Glomerular endothelial cell (primary cell): ENCODE measurements at regions not wholly inside any gene's neighbourhood (a gene's known extent, or its start where the extent isn't known, plus 50 kb on each side); places are given as distances from the start of the nearest gene placed in this dataset.
A peak's percentile ranks its signal among the peaks of the same experiment; 100 is the strongest.
"Not testable (repeated sequence)": the region's sequence is repeated elsewhere in the genome, so short reads cannot be mapped to it uniquely, and the experiment has no call there.

Source experiments
- DNase-seq: peaks from one replicate; pipeline ENCODE4 v3.0.0-alpha.2; 2011; ENCODE audit warnings: low read depth, low spot score; ENCODE audit errors: extremely low read depth

GRCh38 chr12:73632661-73633060 is 905.0 kb upstream of the ATXN7L3B start:
- DNase-seq, result no peak

- not testable (repeated sequence) for DNase-seq
These were observed 898.2 kb upstream of the ATXN7L3B start for GRCh38 chr12:73639397-73639796.

DNA sequence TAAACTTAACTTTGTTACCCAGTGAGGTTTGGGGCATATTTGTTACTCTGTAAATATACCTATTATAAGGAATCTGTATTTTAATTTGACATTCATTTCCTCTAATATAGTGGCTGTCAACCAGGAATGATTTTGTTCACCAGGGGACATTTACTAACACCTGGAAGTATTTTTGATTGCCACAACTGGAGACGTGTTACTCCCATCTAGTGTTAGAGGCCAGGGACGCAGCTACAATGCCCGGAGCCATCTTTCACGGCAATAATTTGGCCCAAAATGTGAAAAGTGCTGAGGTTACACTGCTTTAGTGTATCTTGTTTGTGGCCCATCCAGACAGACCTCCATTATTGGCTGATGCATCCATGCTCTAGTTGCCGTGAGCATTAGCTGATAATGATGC is 881.3 kb upstream of the ATXN7L3B start:
- no peak for DNase-seq

DNA sequence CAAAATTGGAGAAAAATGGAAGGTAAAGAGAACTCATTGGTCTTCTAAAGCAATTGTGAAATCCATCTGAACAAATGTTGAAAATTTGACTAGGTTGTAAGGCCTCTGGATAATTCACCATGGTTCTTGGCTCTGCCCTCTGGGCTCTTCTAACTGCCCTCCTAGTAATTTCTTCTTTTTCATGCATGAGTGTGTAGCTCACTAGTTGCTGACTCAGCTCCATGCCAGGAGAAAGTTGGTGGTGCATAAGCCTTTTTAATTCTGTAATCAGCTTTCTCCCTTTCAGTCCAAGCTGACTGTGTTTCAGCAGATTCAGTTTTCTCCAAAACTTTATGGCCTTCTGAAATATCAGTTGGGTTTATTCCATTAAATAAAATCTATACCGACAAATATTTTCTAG is 877.8 kb upstream of the ATXN7L3B start:
- DNase-seq, result no peak

- DNase-seq, result no peak
These were observed 872.4 kb upstream of the ATXN7L3B start for GRCh38 chr12:73665193-73665592.

GRCh38 chr12:73671550-73671949 is 866.1 kb upstream of the ATXN7L3B start:
- DNase-seq, result not testable (repeated sequence)

DNA sequence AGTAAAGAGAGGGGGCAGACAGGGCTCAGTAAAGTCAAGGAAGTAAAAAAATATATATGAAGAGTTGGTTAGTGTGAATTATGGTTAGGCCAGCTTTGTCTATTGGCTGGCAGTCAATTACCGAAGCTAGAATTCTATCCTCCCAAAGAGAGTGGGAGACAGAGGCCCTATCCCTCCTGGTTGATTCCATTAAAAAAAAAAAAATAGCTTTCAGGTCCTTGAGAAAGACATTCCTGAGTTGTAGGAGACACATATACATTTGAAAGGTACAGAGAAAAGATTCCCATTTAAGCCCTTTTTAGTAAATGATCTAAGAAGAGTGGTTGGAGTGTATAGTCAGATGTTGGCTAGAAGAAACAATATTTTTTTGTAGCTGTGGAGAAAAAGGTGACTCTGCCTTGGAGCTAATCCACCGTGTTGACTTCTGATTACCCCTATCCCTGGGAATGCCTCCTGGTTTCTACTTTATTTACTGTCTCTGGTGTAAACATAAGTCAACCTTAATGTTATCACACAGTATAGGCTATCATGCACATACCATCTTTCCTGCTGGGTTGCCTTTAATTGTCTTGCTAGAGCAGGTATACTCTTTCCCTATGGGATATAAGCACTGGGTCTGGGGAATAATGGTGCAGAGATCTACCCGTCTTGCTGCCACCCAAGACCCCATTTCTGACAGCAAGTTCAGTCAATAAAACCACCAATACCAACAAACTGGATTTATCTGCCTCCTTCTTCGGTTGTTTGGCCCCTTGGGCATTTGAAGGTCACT is 859.9 kb upstream of the ATXN7L3B start:
- no peak for DNase-seq

DNA sequence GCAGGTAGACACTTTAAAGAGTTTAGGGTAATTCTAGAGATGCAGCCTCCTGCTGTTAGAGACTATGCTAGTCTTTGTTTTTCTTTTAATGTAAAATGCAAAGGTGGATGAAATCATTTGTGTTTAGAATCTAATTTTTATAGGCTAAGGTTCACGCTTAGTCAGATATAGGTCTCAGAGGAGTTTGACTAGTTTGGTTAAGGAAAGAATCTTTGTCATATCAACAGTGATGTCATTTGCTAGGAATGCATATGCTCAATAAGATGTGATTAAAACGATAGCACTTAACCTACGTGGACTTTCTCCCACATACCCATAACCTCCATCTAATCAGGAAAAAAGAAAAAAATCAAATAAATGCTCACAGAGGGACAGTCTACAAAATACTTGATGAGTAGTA is 859.3 kb upstream of the ATXN7L3B start:
- DNase-seq, result no peak

GRCh38 chr12:73699318-73699717 is 838.3 kb upstream of the ATXN7L3B start:
- no peak for DNase-seq

DNA sequence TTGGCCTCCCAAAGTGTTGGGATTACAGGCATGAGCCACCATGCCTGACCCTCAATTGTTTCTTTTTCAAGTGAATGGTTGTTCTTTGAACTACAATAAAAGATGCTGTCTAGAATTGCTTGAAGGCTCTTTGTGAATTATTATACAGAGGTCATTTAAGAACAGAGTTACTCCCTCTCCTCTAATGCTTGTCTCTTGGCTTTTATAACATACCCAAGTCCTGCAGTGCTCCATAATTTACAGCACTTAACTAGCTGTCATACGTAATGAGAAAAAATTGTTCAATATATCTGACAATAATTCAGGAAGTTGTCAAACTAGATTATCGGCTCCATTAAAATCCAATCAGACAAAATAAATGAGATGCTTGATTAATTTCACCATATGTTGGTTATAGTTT is 823.0 kb upstream of the ATXN7L3B start:
- no peak for DNase-seq

DNA sequence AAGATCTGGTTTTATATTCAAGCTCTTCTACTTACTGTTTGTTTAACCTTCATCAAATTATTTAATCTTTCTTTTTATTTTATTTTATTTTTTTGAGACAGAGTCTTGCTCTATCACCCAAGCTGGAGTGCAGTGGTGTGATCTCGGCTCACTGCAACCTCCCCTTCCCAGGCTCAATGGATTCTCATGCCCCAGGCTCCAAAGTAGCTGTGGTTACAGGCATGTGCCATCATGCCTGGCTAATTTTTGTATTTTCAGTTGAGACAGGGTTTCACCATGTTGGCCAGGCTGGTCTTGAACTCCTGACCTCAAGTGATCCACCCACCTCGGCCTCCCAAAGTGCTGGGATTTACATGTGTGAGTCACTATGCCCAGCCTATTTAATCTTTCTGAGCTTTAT is 821.5 kb upstream of the ATXN7L3B start:
- DNase-seq, result not testable (repeated sequence)

- DNase-seq, result no peak
These were observed 818.4 kb upstream of the ATXN7L3B start for GRCh38 chr12:73719223-73719622.

DNA sequence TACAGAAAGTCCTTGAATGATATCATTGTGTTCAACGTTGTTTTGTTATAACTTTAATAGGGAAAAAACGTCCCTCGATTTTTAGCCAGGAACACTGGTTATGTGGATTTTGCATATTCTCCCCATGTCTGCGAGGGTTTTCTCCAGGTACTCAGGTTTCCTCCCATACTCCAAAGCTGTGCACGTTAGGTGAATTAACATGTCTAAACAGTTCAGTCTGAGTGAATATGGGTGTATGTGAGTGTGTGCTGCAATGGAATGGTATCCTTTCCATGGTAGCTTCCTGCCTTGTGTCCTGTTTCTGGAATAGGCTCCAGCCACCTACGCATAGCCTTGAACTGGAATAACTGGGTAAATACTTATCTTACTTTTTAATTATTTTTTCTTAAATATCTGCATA is 810.8 kb upstream of the ATXN7L3B start:
- DNase-seq, result no peak

- no peak for DNase-seq
These were observed 806.0 kb upstream of the ATXN7L3B start for GRCh38 chr12:73731658-73732057.

- DNase-seq, result no peak
These were observed 768.3 kb upstream of the ATXN7L3B start for GRCh38 chr12:73769337-73769736.

GRCh38 chr12:73798523-73798922 is 739.1 kb upstream of the ATXN7L3B start:
- no peak for DNase-seq

GRCh38 chr12:73815072-73815645 is 722.5 kb upstream of the ATXN7L3B start:
- no peak for DNase-seq

DNA sequence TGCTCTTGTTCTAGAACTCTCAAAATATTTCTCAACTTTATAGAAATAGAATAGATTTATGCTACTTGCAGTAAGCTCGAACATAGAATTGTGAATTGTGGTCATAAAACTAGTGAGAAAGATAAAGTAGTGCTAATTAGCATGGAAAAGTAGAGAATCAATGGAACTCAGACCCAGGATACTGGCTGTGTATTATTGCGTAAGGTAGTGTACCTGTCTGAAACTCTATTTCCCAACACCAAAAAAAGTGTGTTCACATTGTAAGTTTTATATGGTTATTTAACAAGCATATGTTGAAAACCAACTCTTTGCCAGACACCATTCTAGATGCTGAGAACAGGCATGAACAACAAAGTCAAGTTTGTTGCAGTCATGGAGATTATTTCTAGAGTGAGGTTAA is 720.5 kb upstream of the ATXN7L3B start:
- no peak for DNase-seq

- no peak for DNase-seq
These were observed 703.9 kb upstream of the ATXN7L3B start for GRCh38 chr12:73833746-73834145.

GRCh38 chr12:73841963-73842362 is 695.7 kb upstream of the ATXN7L3B start:
- no peak for DNase-seq

- peak; percentile 7 for DNase-seq
These were observed 674.1 kb upstream of the ATXN7L3B start for GRCh38 chr12:73863546-73863945.

DNA sequence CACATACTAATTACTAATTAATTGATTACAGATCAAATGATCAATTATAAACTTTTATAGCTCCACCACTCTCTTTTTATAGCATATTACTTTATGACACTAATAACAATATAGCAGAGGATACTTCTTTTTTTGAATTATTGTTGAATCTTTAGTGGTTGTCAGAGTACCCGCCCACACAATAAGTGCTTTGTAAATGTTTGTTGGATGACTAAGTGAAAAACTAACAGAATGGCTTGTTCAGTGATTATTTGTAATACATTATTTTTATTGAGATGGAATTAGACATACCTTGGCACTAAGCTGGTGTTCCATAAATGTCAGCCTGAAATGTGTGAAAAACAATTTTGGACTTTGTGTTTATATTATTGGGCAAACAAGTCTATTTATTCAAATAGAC is 670.5 kb upstream of the ATXN7L3B start:
- no peak for DNase-seq

DNA sequence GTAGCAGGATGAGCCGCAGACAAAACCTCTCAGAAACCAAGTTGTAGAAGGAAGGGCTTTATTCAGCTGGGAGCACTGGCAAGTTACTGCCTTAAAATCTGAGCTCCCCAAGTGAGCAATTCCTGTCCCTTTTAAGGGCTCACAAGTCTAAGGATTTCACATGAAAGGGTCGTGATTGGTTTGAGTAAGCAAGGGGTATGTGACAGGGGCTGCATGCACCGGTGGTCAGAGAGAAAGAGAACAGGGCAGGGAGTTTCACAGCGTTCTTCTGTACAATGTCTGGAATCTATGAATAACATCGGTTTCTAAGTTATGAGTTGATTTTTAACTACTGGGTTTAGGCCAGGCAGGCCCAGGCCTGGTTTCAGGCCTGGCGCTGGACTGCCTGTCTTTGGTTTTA is 660.3 kb upstream of the ATXN7L3B start:
- DNase-seq, result not testable (repeated sequence)
